ENCODE measurements at regions not wholly inside any gene's neighbourhood (a gene's known extent, or its start where the extent isn't known, plus 50 kb on each side); places are given as distances from the start of the nearest gene placed in this dataset.
"Not testable (repeated sequence)": the region's sequence is repeated elsewhere in the genome, so short reads cannot be mapped to it uniquely, and the experiment has no call there.

GRCh38 chr18:73009691-73010090, 141.9 kb upstream of the NETO1 start:
- no peak for DNase-seq

GRCh38 chr18:73007915-73008308, 140.1 kb upstream of the NETO1 start:
- DNase-seq: no peak

- no peak for DNase-seq
Measured at GRCh38 chr18:73007195-73007914, 139.6 kb upstream of the NETO1 start.

- DNase-seq: no peak
Measured at GRCh38 chr18:73006331-73006730, 138.5 kb upstream of the NETO1 start.

GRCh38 chr18:73004260-73004659, 136.5 kb upstream of the NETO1 start:
- DNase-seq: no peak

GRCh38 chr18:72999971-73000607, 132.3 kb upstream of the NETO1 start:
- DNase-seq: no peak

- no peak for DNase-seq
Measured at GRCh38 chr18:72995558-72995957, 127.8 kb upstream of the NETO1 start.

- no peak for DNase-seq
Measured at GRCh38 chr18:72993250-72993649, 125.5 kb upstream of the NETO1 start.

- no peak for DNase-seq
Measured at GRCh38 chr18:72991379-72991778, 123.6 kb upstream of the NETO1 start.

GRCh38 chr18:72987570-72987969, 119.8 kb upstream of the NETO1 start:
- DNase-seq: not testable (repeated sequence)

- DNase-seq: no peak
Measured at GRCh38 chr18:72986103-72986502, 118.3 kb upstream of the NETO1 start.

- no peak for DNase-seq
Measured at GRCh38 chr18:72985686-72986085, 117.9 kb upstream of the NETO1 start.

GRCh38 chr18:72984290-72984689, 116.5 kb upstream of the NETO1 start:
- DNase-seq: no peak

- no peak for DNase-seq
Measured at GRCh38 chr18:72973841-72974240, 106.1 kb upstream of the NETO1 start.

- no peak for DNase-seq
Measured at GRCh38 chr18:72965616-72966015, 97.8 kb upstream of the NETO1 start.

GRCh38 chr18:72958195-72958594, 90.4 kb upstream of the NETO1 start:
- DNase-seq: not testable (repeated sequence)

GRCh38 chr18:72948439-72948838, 80.7 kb upstream of the NETO1 start:
- no peak for DNase-seq

- no peak for DNase-seq
Measured at GRCh38 chr18:72942766-72943165, 75.0 kb upstream of the NETO1 start.

- DNase-seq: no peak
Measured at GRCh38 chr18:72940986-72941385, 73.2 kb upstream of the NETO1 start.

GRCh38 chr18:72940509-72940908, 72.7 kb upstream of the NETO1 start:
- no peak for DNase-seq

GRCh38 chr18:72935744-72936143, 68.0 kb upstream of the NETO1 start:
- DNase-seq: no peak

GRCh38 chr18:72922895-72923294, 55.1 kb upstream of the NETO1 start:
- no peak for DNase-seq
